Heart left ventricle (tissue), 13 donors: ENCODE measurements at regions not wholly inside any gene's neighbourhood (a gene's known extent, or its start where the extent isn't known, plus 50 kb on each side); places are given as distances from the start of the nearest gene placed in this dataset.

Source experiments
- POLR2A ChIP-seq, 2 donors: fragments of 450-650 bp; IDR thresholded peaks; one replicate each; pipeline ENCODE4 v1.6.1; 2017; ENCODE audit warnings: antibody characterized with exemption in 2 of 2, mild to moderate bottlenecking in 2 of 2, moderate library complexity in 2 of 2
- TF ChIP-seq, protein P1 (sequence below), 12 donors: fragments of 200-600 bp; sonication (generic) in 4 of 12; IDR thresholded peaks; one replicate each; pipeline versions ENCODE4 v1.5.0 to v1.8.0; 2018 to 2022; ENCODE audit warnings: antibody characterized with exemption in 12 of 12, mild to moderate bottlenecking in 5 of 12
- donor health status: ischemic (EF 13 %, LVEDD 7.1; RV severe dilation, severe dysfunction).
- donor health status: DM: no; HTN: yes; CAD: no.
- donor health status: DM: no; HTN: no; CAD: no.
- donor health status: ischemic (EF 25% LVEDD 6.9; RV normal size, moderate dysfunction).
- donor health status: ischemic (EF 25% LVEDD 5.7; RV mildly dilated, moderate dysfunction).
- donor health status: ischemic (EF 35%, LVEDD 5.7; RV mildly dilated, moderate dysfunction).
- donor health status: nonischemic (EF 11% LVEDD 7.7; RV severe dilation, severe dysfunction).
- donor health status: DM: yes; HTN: yes; CAD: no.
- donor health status: PGD.
- donor health status: ischemic (EF 29% LVEDD 5.4; RV normal size, mild dysfunction).
- donor health status: nonischemic (EF 23%, LVEDD 6.1; RV moderate dilation, normal function).

- TF ChIP-seq, protein P1, sequence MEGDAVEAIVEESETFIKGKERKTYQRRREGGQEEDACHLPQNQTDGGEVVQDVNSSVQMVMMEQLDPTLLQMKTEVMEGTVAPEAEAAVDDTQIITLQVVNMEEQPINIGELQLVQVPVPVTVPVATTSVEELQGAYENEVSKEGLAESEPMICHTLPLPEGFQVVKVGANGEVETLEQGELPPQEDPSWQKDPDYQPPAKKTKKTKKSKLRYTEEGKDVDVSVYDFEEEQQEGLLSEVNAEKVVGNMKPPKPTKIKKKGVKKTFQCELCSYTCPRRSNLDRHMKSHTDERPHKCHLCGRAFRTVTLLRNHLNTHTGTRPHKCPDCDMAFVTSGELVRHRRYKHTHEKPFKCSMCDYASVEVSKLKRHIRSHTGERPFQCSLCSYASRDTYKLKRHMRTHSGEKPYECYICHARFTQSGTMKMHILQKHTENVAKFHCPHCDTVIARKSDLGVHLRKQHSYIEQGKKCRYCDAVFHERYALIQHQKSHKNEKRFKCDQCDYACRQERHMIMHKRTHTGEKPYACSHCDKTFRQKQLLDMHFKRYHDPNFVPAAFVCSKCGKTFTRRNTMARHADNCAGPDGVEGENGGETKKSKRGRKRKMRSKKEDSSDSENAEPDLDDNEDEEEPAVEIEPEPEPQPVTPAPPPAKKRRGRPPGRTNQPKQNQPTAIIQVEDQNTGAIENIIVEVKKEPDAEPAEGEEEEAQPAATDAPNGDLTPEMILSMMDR (IDR thresholded peaks at IDR 0.05) = no peak
- TF ChIP-seq POLR2A (IDR thresholded peaks at IDR 0.05) = no peak
Measured at GRCh38 chr9:1647776-1648175, 367.4 kb upstream of the SMARCA2 start.
